HUES48 (cell line): ENCODE measurements at regions not wholly inside any gene's neighbourhood (a gene's known extent, or its start where the extent isn't known, plus 50 kb on each side); places are given as distances from the start of the nearest gene placed in this dataset.

Experiments used
- H3K27ac ChIP-seq: one replicate; pipeline ENCODE4 v1.7.0; 2013; ENCODE audit warnings: low read depth, low read length, inconsistent platforms
- H3K27me3 ChIP-seq: 2 replicates; pipeline ENCODE4 v1.6.1; 2013; ENCODE audit warnings: mild to moderate bottlenecking, low read length; ENCODE audit not compliant: control insufficient read depth, insufficient read depth
- H3K36me3 ChIP-seq: 2 replicates; pipeline ENCODE4 v1.6.1; 2013; ENCODE audit warnings: low read length; ENCODE audit not compliant: control insufficient read depth, insufficient read depth
- H3K4me1 ChIP-seq: 2 replicates; pipeline ENCODE4 v1.6.1; 2013; ENCODE audit warnings: mild to moderate bottlenecking, low read length; ENCODE audit not compliant: control insufficient read depth, insufficient read depth
- H3K4me3 ChIP-seq: 2 replicates; pipeline ENCODE4 v1.5.1; 2013; ENCODE audit warnings: mild to moderate bottlenecking, low read depth, low read length
- H3K9ac ChIP-seq: 2 replicates; pipeline ENCODE4 v1.6.1; 2013; ENCODE audit warnings: mild to moderate bottlenecking, low read depth, low read length, moderate library complexity
- H3K9me3 ChIP-seq: 2 replicates; pipeline ENCODE4 v1.6.1; 2013; ENCODE audit warnings: low read length; ENCODE audit not compliant: control insufficient read depth, insufficient read depth

- Histone ChIP-seq H3K4me1 (no peaks in the 10 kb centered on the region), H3K36me3 (no peaks in the 10 kb centered on the region), H3K4me3 (no peak overlapping the region), H3K27ac (no peak overlapping the region), H3K9me3 (no peaks in the 10 kb centered on the region), H3K9ac (no peak overlapping the region), H3K27me3 (no peaks in the 10 kb centered on the region)
These were observed 130.1 kb upstream of the ASCC3 start for GRCh38 chr6:101011186-101011585.

- Histone ChIP-seq H3K27ac (no peak overlapping the region), H3K4me1 (no peaks in the 10 kb centered on the region), H3K36me3 (no peaks in the 10 kb centered on the region), H3K9me3 (no peaks in the 10 kb centered on the region), H3K4me3 (no peak overlapping the region), H3K27me3 (no peaks in the 10 kb centered on the region), H3K9ac (no peak overlapping the region)
These were observed 132.6 kb upstream of the ASCC3 start for GRCh38 chr6:101013612-101014195.

- Histone ChIP-seq H3K36me3 (no peaks in the 10 kb centered on the region), H3K27me3 (no peaks in the 10 kb centered on the region), H3K27ac (no peak overlapping the region), H3K9ac (no peak overlapping the region), H3K4me1 (no peaks in the 10 kb centered on the region), H3K4me3 (no peak overlapping the region), H3K9me3 (no peaks in the 10 kb centered on the region)
These were observed 134.4 kb upstream of the ASCC3 start for GRCh38 chr6:101015541-101015940.

- H3K27me3 ChIP-seq: no peaks in the 10 kb centered on the region
- H3K9ac ChIP-seq: no peak overlapping the region
- H3K27ac ChIP-seq: no peak overlapping the region
- H3K9me3 ChIP-seq: no peaks in the 10 kb centered on the region
- H3K36me3 ChIP-seq: no peaks in the 10 kb centered on the region
- H3K4me1 ChIP-seq: no peaks in the 10 kb centered on the region
- no peak overlapping the region for H3K4me3 ChIP-seq
These were observed 135.0 kb upstream of the ASCC3 start for GRCh38 chr6:101016163-101016562.

- Histone ChIP-seq H3K9ac (no peak overlapping the region), H3K36me3 (no peaks in the 10 kb centered on the region), H3K4me3 (no peak overlapping the region), H3K4me1 (no peaks in the 10 kb centered on the region), H3K27ac (no peak overlapping the region), H3K9me3 (no peaks in the 10 kb centered on the region), H3K27me3 (no peaks in the 10 kb centered on the region)
These were observed 137.0 kb upstream of the ASCC3 start for GRCh38 chr6:101018157-101018556.

- Histone ChIP-seq H3K4me3 (no peak overlapping the region), H3K27ac (no peak overlapping the region), H3K9me3 (peaks cover 13% of the 10 kb centered on the region), H3K9ac (no peak overlapping the region), H3K4me1 (no peaks in the 10 kb centered on the region), H3K36me3 (no peaks in the 10 kb centered on the region), H3K27me3 (no peaks in the 10 kb centered on the region)
These were observed 140.4 kb upstream of the ASCC3 start for GRCh38 chr6:101021504-101021903.

GRCh38 chr6:101042966-101043365 lies 161.8 kb upstream of the ASCC3 start:
- H3K9ac ChIP-seq: no peak overlapping the region
- H3K9me3 ChIP-seq: no peaks in the 10 kb centered on the region
- no peak overlapping the region for H3K27ac ChIP-seq
- H3K4me3 ChIP-seq: no peak overlapping the region
- no peaks in the 10 kb centered on the region for H3K27me3 ChIP-seq
- H3K4me1 ChIP-seq: no peaks in the 10 kb centered on the region
- no peaks in the 10 kb centered on the region for H3K36me3 ChIP-seq

- no peaks in the 10 kb centered on the region for H3K27me3 ChIP-seq
- H3K36me3 ChIP-seq: no peaks in the 10 kb centered on the region
- H3K4me1 ChIP-seq: no peaks in the 10 kb centered on the region
- H3K9me3 ChIP-seq: no peaks in the 10 kb centered on the region
- H3K9ac ChIP-seq: no peak overlapping the region
- no peak overlapping the region for H3K4me3 ChIP-seq
- H3K27ac ChIP-seq: no peak overlapping the region
These were observed 177.2 kb upstream of the ASCC3 start for GRCh38 chr6:101058296-101058695.

- Histone ChIP-seq H3K4me3 (no peak overlapping the region), H3K36me3 (no peaks in the 10 kb centered on the region), H3K27ac (no peak overlapping the region), H3K27me3 (no peaks in the 10 kb centered on the region), H3K9me3 (no peaks in the 10 kb centered on the region), H3K4me1 (no peaks in the 10 kb centered on the region), H3K9ac (no peak overlapping the region)
These were observed 185.4 kb upstream of the ASCC3 start for GRCh38 chr6:101066481-101066880.

GRCh38 chr6:101069191-101069795 lies 188.2 kb upstream of the ASCC3 start:
- no peaks in the 10 kb centered on the region for H3K36me3 ChIP-seq
- H3K9me3 ChIP-seq: no peaks in the 10 kb centered on the region
- no peak overlapping the region for H3K9ac ChIP-seq
- H3K27ac ChIP-seq: no peak overlapping the region
- no peaks in the 10 kb centered on the region for H3K27me3 ChIP-seq
- no peak overlapping the region for H3K4me3 ChIP-seq
- no peaks in the 10 kb centered on the region for H3K4me1 ChIP-seq

GRCh38 chr6:101070044-101070608 lies 189.0 kb upstream of the ASCC3 start:
- H3K4me1 ChIP-seq: no peaks in the 10 kb centered on the region
- H3K4me3 ChIP-seq: no peak overlapping the region
- no peaks in the 10 kb centered on the region for H3K9me3 ChIP-seq
- no peak overlapping the region for H3K27ac ChIP-seq
- H3K27me3 ChIP-seq: no peaks in the 10 kb centered on the region
- no peak overlapping the region for H3K9ac ChIP-seq
- H3K36me3 ChIP-seq: no peaks in the 10 kb centered on the region
